GM08714 (cell line): ENCODE measurements at regions not wholly inside any gene's neighbourhood (a gene's known extent, or its start where the extent isn't known, plus 50 kb on each side); places are given as distances from the start of the nearest gene placed in this dataset.

ENCODE experiments used
- H3K4me3 ChIP-seq: fragments of 200-500 bp; sonication (Bioruptor generic); 2 replicates; pipeline ENCODE4 v1.5.1; 2014; ENCODE audit warnings: mild to moderate bottlenecking, low read length, inconsistent platforms
- ZNF274 ChIP-seq: IDR thresholded peaks from 2 replicates; pipeline ENCODE4 v1.6.1; 2012; ENCODE audit warnings: mild to moderate bottlenecking, low read depth, low read length

GRCh38 chr4:57287687-57288604 lies 177.8 kb upstream of the IGFBP7 start:
- TF ChIP-seq ZNF274: no peak

GRCh38 chr4:57282933-57283310 lies 172.7 kb upstream of the IGFBP7 start:
- H3K4me3 ChIP-seq: no peak overlapping the region
- no peak for TF ChIP-seq ZNF274

More at GRCh38 chr4:57287687-57288604, 177.8 kb upstream of the IGFBP7 start:
- H3K4me3 ChIP-seq: no peak overlapping the region

GRCh38 chr4:57280481-57280880 lies 170.3 kb upstream of the IGFBP7 start:
- no peak overlapping the region for H3K4me3 ChIP-seq
- no peak for TF ChIP-seq ZNF274

GRCh38 chr4:57278780-57279179 lies 168.6 kb upstream of the IGFBP7 start:
- no peak overlapping the region for H3K4me3 ChIP-seq
- no peak for TF ChIP-seq ZNF274

GRCh38 chr4:57274082-57274481 lies 163.9 kb upstream of the IGFBP7 start:
- no peak for TF ChIP-seq ZNF274
- H3K4me3 ChIP-seq: no peak overlapping the region

- no peak overlapping the region for H3K4me3 ChIP-seq
- TF ChIP-seq ZNF274: no peak
Measured at GRCh38 chr4:57270346-57270745, 160.2 kb upstream of the IGFBP7 start.

GRCh38 chr4:57265831-57266582 lies 155.8 kb upstream of the IGFBP7 start:
- no peak for TF ChIP-seq ZNF274
- H3K4me3 ChIP-seq: no peak overlapping the region

- no peak overlapping the region for H3K4me3 ChIP-seq
- TF ChIP-seq ZNF274: no peak
Measured at GRCh38 chr4:57254754-57255153, 144.6 kb upstream of the IGFBP7 start.

GRCh38 chr4:57249083-57249482 lies 138.9 kb upstream of the IGFBP7 start:
- TF ChIP-seq ZNF274: no peak

GRCh38 chr4:57243076-57243475 lies 132.9 kb upstream of the IGFBP7 start:
- H3K4me3 ChIP-seq: no peak overlapping the region
- TF ChIP-seq ZNF274: no peak

More at GRCh38 chr4:57249083-57249482, 138.9 kb upstream of the IGFBP7 start:
- no peak overlapping the region for H3K4me3 ChIP-seq

- no peak for TF ChIP-seq ZNF274
- H3K4me3 ChIP-seq: no peak overlapping the region
Measured at GRCh38 chr4:57234252-57234775, 124.1 kb upstream of the IGFBP7 start.

- H3K4me3 ChIP-seq: no peak overlapping the region
- no peak for TF ChIP-seq ZNF274
Measured at GRCh38 chr4:57233386-57233785, 123.2 kb upstream of the IGFBP7 start.

- TF ChIP-seq ZNF274: no peak
- no peak overlapping the region for H3K4me3 ChIP-seq
Measured at GRCh38 chr4:57231781-57232180, 121.6 kb upstream of the IGFBP7 start.

GRCh38 chr4:57220734-57221133 lies 110.5 kb upstream of the IGFBP7 start:
- TF ChIP-seq ZNF274: no peak
- H3K4me3 ChIP-seq: no peak overlapping the region

- no peak overlapping the region for H3K4me3 ChIP-seq
- TF ChIP-seq ZNF274: no peak
Measured at GRCh38 chr4:57220172-57220571, 110.0 kb upstream of the IGFBP7 start.
